ENCODE measurements at regions not wholly inside any gene's neighbourhood (a gene's known extent, or its start where the extent isn't known, plus 50 kb on each side); places are given as distances from the start of the nearest gene placed in this dataset.

DNA sequence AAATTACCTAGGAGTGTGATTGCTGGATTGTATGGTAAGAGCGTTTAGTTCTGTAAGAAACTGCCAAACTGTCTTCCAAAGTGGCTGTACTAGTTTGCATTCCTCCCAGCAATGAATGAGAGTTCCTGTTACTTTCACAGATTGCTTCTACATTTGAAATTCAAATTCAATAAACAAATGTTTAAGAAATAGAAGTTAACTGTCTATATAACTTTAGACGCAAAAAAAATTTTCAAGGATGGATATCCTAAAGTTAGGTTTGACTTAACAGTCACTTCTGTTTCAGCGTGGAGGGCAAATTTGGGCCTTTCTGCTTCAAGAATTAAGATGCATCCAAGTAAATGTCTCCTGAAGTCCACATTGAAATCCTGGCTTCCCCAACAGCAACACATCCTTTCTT, 445.6 kb downstream of the TAF11L14 start:
- Mint-ChIP-seq H3K27ac (no peak overlapping the region), H3K27me3 (ENCODE audit: low read depth) (no peaks in the 10 kb centered on the region), H3K9me3 (ENCODE audit: insufficient read depth) (peaks cover 8% of the 10 kb centered on the region), H3K4me3 (no peak overlapping the region), H3K4me1 (ENCODE audit: low read depth) (no peaks in the 10 kb centered on the region), H3K36me3 (ENCODE audit: low read depth) (no peaks in the 10 kb centered on the region)
- CTCF ChIA-PET: no interaction called here
- no peak for DNase-seq
- no peak for ATAC-seq
- POLR2A ChIA-PET: no interaction called here

DNA sequence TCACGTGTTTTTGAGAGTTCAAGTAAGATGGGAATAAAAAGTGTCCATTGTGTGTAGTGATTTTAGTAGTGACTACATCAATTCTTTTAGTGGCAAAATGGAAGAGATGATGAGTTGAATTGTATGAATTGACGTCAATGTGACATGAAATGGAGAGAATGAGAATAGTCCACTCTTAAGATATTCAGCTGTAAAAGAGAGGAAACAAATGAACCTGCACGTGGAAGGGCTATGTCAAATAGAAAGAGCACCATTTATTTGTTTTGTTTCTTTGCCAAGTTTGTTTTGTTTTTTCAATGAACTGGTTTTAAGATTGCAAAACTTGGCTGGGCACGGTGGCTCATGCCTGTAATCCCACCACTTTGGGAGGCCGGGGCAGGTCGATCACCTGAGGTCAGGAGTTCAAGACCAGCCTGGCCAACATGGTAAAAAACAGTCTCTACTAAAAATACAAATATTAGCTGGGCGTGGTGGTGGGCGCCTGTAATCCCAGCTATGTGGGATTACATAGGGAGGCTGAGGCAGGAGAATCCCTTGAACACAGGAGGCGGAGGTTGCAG, 453.8 kb downstream of the TAF11L14 start:
- H3K4me3 Mint-ChIP-seq: no peak overlapping the region
- H3K27me3 Mint-ChIP-seq (ENCODE audit: low read depth): no peaks in the 10 kb centered on the region
- no peak overlapping the region for H3K27ac Mint-ChIP-seq
- H3K36me3 Mint-ChIP-seq (ENCODE audit: low read depth): no peaks in the 10 kb centered on the region
- no peaks in the 10 kb centered on the region for H3K4me1 Mint-ChIP-seq (ENCODE audit: low read depth)
- DNase-seq: no peak
- ATAC-seq: no peak
- H3K9me3 Mint-ChIP-seq (ENCODE audit: insufficient read depth): peaks cover 15% of the 10 kb centered on the region
- ChIA-PET CTCF (no interaction called here), POLR2A (no interaction called here)

DNA sequence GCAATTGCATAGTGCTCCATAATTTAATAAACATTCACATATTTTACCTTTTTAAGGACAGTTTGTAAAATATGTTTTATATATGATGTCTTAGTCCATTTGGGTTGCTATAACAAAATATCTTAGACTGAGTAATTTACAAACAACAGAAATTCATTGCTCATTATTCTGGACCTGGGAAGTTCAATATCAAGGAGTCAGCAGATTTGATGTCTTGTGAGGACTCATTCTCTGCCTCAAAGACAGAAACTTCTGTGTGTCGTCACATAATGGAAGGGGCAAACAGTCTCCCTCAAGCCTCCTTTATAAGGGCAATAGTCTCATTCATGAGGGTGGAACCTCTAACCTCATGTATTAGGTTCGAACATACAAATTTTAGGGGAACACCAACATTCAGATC, 455.9 kb downstream of the TAF11L14 start:
- no peaks in the 10 kb centered on the region for H3K27me3 Mint-ChIP-seq (ENCODE audit: low read depth)
- H3K36me3 Mint-ChIP-seq (ENCODE audit: low read depth): no peaks in the 10 kb centered on the region
- CTCF ChIA-PET: no interaction called here
- peaks cover 18% of the 10 kb centered on the region for H3K9me3 Mint-ChIP-seq (ENCODE audit: insufficient read depth)
- no peaks in the 10 kb centered on the region for H3K4me1 Mint-ChIP-seq (ENCODE audit: low read depth)
- ATAC-seq: no peak
- DNase-seq: no peak
- POLR2A ChIA-PET: no interaction called here
- no peak overlapping the region for H3K27ac Mint-ChIP-seq
- H3K4me3 Mint-ChIP-seq: no peak overlapping the region

DNA sequence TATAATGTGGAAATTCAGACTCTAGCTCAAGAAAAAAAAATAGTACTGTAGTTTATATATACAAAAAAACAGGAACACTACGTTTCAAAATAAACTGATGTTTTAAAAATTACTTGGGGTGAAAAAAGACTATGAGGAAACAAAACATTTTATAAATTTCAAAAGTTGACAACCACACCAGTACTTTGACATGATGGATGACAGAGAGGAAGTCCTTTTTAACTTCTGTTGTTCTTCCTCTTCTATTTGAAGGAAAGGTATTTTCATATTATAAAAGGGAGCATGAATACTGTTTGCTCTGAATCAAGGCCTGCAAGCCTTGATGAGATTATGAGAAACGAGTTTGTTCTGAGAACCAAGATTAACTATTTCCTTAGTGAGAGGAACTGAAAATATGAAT, 456.9 kb downstream of the TAF11L14 start:
- Mint-ChIP-seq H3K36me3 (ENCODE audit: low read depth) (no peaks in the 10 kb centered on the region), H3K9me3 (ENCODE audit: insufficient read depth) (peaks cover 14% of the 10 kb centered on the region), H3K4me1 (ENCODE audit: low read depth) (no peaks in the 10 kb centered on the region), H3K4me3 (no peak overlapping the region), H3K27ac (no peak overlapping the region), H3K27me3 (ENCODE audit: low read depth) (no peaks in the 10 kb centered on the region)
- CTCF ChIA-PET: no interaction called here
- POLR2A ChIA-PET: no interaction called here
- no peak for DNase-seq
- no peak for ATAC-seq

DNA sequence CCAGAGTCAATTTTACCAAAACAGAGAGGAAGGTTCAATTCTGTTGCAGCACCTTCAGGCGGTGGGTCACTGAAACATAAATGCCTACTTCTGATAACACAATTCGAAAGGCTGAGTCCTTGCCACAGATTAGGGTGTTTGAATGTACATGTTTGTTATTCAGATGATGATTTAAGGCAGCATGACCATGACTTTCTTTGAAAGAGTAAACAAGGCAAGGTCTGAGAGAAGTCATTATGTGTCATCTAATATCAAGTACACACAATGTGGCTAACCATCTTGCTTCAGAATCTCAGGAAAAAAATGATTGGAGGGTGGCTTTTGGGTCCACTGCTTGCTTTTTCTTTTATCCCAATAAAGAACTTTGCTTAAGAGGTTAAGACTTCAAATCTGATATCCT, 457.5 kb downstream of the TAF11L14 start:
- Mint-ChIP-seq H3K9me3 (ENCODE audit: insufficient read depth) (peaks cover 14% of the 10 kb centered on the region), H3K27me3 (ENCODE audit: low read depth) (no peaks in the 10 kb centered on the region), H3K4me1 (ENCODE audit: low read depth) (no peaks in the 10 kb centered on the region), H3K36me3 (ENCODE audit: low read depth) (no peaks in the 10 kb centered on the region), H3K27ac (no peak overlapping the region), H3K4me3 (no peak overlapping the region)
- ATAC-seq: no peak
- ChIA-PET POLR2A (no interaction called here), CTCF (no interaction called here)
- DNase-seq: no peak

DNA sequence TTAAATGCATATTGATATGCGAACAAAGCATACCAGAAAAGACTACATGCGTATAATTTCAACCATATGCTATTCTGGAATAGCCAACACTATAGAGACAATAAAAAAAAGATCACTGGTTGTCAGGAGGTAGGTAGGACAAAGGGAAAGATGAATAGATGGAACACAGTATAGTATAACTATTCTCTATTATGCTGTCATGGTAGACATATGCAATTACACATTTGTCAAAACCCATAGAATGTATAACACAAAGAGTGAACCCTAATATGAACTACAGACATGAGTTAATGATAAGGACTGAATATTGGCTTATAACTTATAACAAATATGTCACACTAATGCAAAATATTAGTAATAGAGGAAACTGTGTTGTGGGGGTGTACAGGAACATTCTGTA, 460.8 kb downstream of the TAF11L14 start:
- no peak for DNase-seq
- no peak overlapping the region for H3K4me3 Mint-ChIP-seq
- H3K36me3 Mint-ChIP-seq (ENCODE audit: low read depth): no peaks in the 10 kb centered on the region
- H3K9me3 Mint-ChIP-seq (ENCODE audit: insufficient read depth): peaks cover 9% of the 10 kb centered on the region
- no peaks in the 10 kb centered on the region for H3K4me1 Mint-ChIP-seq (ENCODE audit: low read depth)
- H3K27ac Mint-ChIP-seq: no peak overlapping the region
- POLR2A ChIA-PET: no interaction called here
- CTCF ChIA-PET: no interaction called here
- ATAC-seq: no peak
- H3K27me3 Mint-ChIP-seq (ENCODE audit: low read depth): no peaks in the 10 kb centered on the region

DNA sequence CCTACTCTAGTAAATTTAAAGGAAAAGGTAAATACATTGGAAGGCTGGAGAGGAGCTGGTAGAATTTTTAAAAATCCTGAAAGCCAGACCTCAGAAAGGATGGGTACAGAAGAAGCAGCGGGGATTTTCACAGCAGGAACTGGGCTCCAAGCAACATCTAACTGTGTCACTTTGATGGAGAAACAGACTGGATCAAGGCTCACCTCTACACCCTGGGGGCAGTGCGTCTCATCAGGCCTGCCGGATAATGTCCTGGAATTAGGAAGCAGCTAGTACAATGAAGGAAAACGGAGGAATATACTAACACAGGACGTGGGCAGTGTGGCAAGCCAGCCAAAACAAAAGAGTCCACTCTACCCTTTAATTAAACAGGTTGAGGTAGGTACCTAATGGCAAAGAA, 463.6 kb downstream of the TAF11L14 start:
- H3K9me3 Mint-ChIP-seq (ENCODE audit: insufficient read depth): peaks cover 5% of the 10 kb centered on the region
- no peaks in the 10 kb centered on the region for H3K4me1 Mint-ChIP-seq (ENCODE audit: low read depth)
- ChIA-PET CTCF (no interaction called here), POLR2A (no interaction called here)
- no peak for ATAC-seq
- no peaks in the 10 kb centered on the region for H3K36me3 Mint-ChIP-seq (ENCODE audit: low read depth)
- H3K27ac Mint-ChIP-seq: no peak overlapping the region
- no peak overlapping the region for H3K4me3 Mint-ChIP-seq
- H3K27me3 Mint-ChIP-seq (ENCODE audit: low read depth): no peaks in the 10 kb centered on the region
- DNase-seq: no peak

DNA sequence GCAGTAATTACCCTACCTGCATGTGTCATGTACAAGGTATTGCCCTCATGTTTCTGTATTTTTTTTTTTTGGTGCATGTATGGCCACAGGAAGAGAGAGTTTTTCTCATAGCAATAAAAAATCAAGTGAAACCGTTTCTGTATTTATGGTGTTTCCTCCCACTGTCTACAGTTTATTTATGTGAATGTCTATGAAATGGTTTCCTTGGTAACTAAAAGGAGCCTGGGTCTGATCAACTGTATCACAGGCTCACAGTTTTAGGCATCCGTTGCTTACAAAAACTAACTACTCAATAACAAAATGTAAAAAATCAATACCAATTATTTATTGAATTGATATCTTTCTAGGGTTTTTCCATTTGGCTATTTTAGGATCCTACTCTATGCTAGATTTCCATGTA, 464.4 kb downstream of the TAF11L14 start:
- CTCF ChIA-PET: no interaction called here
- POLR2A ChIA-PET: no interaction called here
- no peak overlapping the region for H3K4me3 Mint-ChIP-seq
- no peaks in the 10 kb centered on the region for H3K27me3 Mint-ChIP-seq (ENCODE audit: low read depth)
- no peaks in the 10 kb centered on the region for H3K36me3 Mint-ChIP-seq (ENCODE audit: low read depth)
- DNase-seq (no peak), ATAC-seq (no peak)
- H3K27ac Mint-ChIP-seq: no peak overlapping the region
- no peaks in the 10 kb centered on the region for H3K4me1 Mint-ChIP-seq (ENCODE audit: low read depth)
- H3K9me3 Mint-ChIP-seq (ENCODE audit: insufficient read depth): no peaks in the 10 kb centered on the region

DNA sequence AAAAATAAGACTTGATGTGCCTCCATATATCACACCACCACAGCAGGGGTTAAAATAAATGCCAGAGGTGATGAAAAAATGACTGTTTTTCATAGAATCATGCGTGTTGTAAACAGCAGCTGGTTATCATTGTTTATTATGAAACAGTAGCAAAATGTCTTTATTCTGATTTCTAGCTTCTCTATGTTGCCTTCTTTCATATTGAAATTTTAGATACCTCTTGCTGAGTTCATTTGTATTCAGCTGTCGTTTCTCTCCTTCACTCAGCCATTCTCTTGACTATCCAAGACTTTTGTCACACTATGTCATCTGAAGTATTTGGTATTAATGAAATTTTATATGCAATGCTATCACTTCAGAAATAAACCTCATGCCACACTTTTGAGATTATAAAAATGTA, 465.0 kb downstream of the TAF11L14 start:
- Mint-ChIP-seq H3K4me1 (ENCODE audit: low read depth) (no peaks in the 10 kb centered on the region), H3K27ac (no peak overlapping the region), H3K27me3 (ENCODE audit: low read depth) (no peaks in the 10 kb centered on the region), H3K9me3 (ENCODE audit: insufficient read depth) (no peaks in the 10 kb centered on the region), H3K36me3 (ENCODE audit: low read depth) (no peaks in the 10 kb centered on the region), H3K4me3 (no peak overlapping the region)
- DNase-seq (no peak), ATAC-seq (no peak)
- ChIA-PET CTCF (no interaction called here), POLR2A (no interaction called here)

DNA sequence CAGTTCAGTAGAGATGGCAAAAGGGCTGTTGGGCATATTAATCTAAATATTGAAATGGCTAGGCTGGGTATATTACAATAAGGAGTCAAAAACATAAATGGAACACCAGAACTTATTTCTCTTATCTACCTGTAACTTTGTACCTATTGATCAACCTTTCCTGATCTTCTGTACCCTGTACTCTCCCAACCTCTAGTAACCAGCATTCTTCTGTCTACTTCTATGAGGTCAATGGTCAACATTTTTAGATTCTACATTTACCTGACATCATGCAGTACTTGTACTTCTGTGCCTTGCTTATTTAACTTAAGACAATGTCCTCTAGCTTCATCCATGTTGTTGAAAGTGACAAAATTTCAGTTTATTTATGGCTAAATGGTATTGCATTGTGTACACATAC, 467.3 kb downstream of the TAF11L14 start:
- no peaks in the 10 kb centered on the region for H3K36me3 Mint-ChIP-seq (ENCODE audit: low read depth)
- ATAC-seq (no peak), DNase-seq (no peak)
- H3K27ac Mint-ChIP-seq: no peak overlapping the region
- no peaks in the 10 kb centered on the region for H3K9me3 Mint-ChIP-seq (ENCODE audit: insufficient read depth)
- no peaks in the 10 kb centered on the region for H3K27me3 Mint-ChIP-seq (ENCODE audit: low read depth)
- H3K4me3 Mint-ChIP-seq: no peak overlapping the region
- POLR2A ChIA-PET: no interaction called here
- H3K4me1 Mint-ChIP-seq (ENCODE audit: low read depth): no peaks in the 10 kb centered on the region
- CTCF ChIA-PET: no interaction called here

DNA sequence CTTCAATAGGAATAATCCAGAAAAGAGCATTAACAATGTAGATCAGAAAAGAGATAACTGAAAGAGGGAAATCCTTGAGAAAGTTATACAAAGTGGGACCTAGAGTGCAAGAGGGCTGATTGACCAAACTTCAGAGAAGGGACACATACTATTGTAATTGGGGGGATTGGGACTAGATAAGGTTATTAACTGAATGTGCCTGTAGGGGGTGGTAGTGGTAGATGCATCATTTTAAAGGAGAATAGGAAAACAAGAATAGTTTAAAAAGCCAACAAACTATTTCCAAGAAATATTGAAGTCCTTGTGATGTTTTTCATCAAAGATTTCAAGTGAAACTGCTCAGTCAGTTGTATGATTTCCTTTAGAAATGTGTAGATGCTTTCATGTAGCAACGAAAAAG, 468.5 kb downstream of the TAF11L14 start:
- ATAC-seq: no peak
- Mint-ChIP-seq H3K27ac (no peak overlapping the region), H3K4me3 (no peak overlapping the region), H3K36me3 (ENCODE audit: low read depth) (no peaks in the 10 kb centered on the region), H3K4me1 (ENCODE audit: low read depth) (no peaks in the 10 kb centered on the region), H3K27me3 (ENCODE audit: low read depth) (no peaks in the 10 kb centered on the region), H3K9me3 (ENCODE audit: insufficient read depth) (no peaks in the 10 kb centered on the region)
- POLR2A ChIA-PET: no interaction called here
- DNase-seq: no peak
- CTCF ChIA-PET: no interaction called here

DNA sequence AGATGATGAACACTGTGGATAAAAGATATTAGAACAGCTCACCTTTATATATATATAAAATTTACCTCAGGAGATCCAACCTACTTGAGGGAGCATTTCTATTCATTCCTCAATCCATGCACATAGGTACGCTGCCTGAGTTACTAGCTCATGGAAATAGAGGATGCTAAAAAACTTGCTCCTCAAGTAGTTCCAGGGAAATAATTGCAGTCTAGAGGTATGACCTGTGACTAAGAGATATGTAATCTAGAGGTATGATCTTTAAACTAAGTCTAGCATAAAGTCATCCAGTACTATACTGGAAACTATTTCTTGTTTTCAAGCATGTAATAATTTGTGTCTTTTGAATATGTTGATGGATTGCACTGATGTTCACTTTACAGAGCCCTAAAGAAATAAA, 471.2 kb downstream of the TAF11L14 start:
- DNase-seq (no peak), ATAC-seq (no peak)
- H3K4me3 Mint-ChIP-seq: no peak overlapping the region
- H3K27ac Mint-ChIP-seq: no peak overlapping the region
- no peaks in the 10 kb centered on the region for H3K36me3 Mint-ChIP-seq (ENCODE audit: low read depth)
- ChIA-PET CTCF (no interaction called here), POLR2A (no interaction called here)
- no peaks in the 10 kb centered on the region for H3K4me1 Mint-ChIP-seq (ENCODE audit: low read depth)
- no peaks in the 10 kb centered on the region for H3K9me3 Mint-ChIP-seq (ENCODE audit: insufficient read depth)
- H3K27me3 Mint-ChIP-seq (ENCODE audit: low read depth): no peaks in the 10 kb centered on the region

DNA sequence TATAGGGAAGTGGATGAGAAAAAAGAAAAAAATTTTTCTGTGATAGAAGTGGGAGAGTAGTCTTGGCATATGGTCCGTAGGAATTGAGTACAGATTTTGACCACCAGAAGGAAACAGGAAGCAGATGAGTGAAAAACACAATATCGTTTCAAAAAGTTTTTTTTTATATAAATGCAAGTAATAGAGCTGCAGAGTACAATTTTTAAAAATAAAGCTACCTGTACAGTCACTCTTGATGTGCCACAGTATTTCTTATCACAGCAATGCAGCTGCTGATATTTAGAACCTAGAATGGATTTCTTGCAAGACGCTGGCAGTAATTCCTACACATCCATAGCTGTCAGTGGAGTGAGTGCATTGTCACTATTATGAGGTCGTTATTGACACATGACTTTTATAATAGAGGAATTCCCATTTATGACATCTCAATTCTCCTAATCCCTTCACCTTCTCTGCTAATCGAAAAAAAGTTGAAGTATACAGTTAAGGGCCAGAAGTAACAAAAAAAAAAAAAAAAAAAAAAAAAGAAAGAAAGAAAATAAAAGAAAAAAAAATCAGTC, 477.7 kb downstream of the TAF11L14 start:
- DNase-seq (no peak), ATAC-seq (no peak)
- ChIA-PET POLR2A (no interaction called here), CTCF (no interaction called here)
- no peak overlapping the region for H3K4me3 Mint-ChIP-seq
- H3K4me1 Mint-ChIP-seq (ENCODE audit: low read depth): no peaks in the 10 kb centered on the region
- no peaks in the 10 kb centered on the region for H3K27me3 Mint-ChIP-seq (ENCODE audit: low read depth)
- H3K9me3 Mint-ChIP-seq (ENCODE audit: insufficient read depth): no peaks in the 10 kb centered on the region
- no peak overlapping the region for H3K27ac Mint-ChIP-seq
- H3K36me3 Mint-ChIP-seq (ENCODE audit: low read depth): no peaks in the 10 kb centered on the region

Measured in activated CD8-positive, alpha-beta T cell treated with anti-CD3 and anti-CD28 coated beads, Interleukin-2, amount 10 ng/mL, durations not matched to agents 7 days and 5 days (primary cell).